DMS114 treated with DMSO at 0.1 percent for 48 hours (cell line): ENCODE measurements at regions not wholly inside any gene's neighbourhood (a gene's known extent, or its start where the extent isn't known, plus 50 kb on each side); places are given as distances from the start of the nearest gene placed in this dataset.
A peak's percentile ranks its signal among the peaks of the same experiment; 100 is the strongest.

Source experiments
- DNase-seq: peaks from one replicate; lab custom pipeline; 2025; ENCODE audit not compliant: unreplicated experiment; lab: John Stamatoyannopoulos, UW

DNA sequence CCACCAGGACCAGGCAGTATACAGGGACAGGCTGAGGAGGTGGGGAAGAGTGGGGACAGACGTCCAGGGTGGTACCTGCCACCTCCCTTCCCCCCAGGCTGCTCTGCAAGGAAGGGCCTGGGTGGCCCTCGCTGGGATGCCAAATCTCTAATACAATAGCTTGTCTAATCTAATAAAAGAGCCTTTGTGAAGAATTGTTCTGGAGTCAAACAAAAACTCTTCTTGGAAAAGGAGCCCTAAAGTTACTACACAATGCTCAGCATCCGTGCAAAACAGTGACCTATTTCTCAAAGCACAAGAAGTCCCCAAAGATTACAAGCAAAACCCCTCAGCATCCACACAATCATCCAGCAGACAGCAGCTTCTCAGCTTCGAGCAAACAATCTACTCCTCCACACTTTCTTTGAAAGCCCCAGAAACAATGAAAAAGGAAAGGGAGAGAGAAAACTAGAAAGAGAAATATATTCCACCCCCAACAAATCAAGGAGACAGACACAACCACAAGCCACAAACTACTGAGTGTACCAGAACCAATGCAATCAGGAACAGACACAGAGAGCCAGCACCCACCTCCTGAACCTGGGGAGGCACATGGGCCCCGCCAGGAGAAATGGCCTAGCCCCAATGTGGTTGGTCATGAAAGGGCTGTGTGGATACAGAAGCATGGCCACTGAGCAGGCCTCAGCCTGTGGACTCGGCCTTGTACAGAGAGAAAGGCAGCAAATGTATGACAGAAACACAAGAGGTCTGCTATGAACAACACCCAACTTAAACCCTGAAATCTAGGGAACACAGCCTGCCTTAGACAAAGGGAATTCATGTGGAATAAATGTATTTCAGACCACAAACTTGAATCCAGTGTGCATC lies 177.1 kb upstream of the CHRNA7 start:
- DNase-seq: no peak

DNA sequence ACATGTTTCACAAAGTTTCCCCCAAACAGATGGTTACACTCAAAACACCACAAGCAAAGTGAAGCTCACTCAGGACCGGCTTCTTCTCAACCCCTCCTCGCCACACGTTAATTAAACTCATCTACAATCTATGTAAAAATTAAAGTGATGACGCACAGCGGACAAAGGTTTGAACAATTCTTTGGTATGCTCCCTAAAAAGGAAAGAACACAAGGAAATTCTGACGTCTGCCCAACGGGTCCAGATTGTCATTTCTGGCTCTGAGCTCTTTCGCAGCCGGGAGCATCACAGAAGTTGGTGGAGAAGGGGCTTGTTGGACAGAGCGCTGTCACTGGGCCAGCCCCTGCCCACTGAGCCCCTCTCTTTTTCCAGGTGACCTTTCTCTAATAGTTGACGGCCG lies 173.7 kb upstream of the CHRNA7 start:
- DNase-seq: no peak

GRCh38 chr15:31857194-31857593 lies 173.1 kb upstream of the CHRNA7 start:
- DNase-seq: no peak

GRCh38 chr15:31858026-31858425 lies 172.3 kb upstream of the CHRNA7 start:
- DNase-seq: no peak

GRCh38 chr15:31866248-31866647 lies 164.1 kb upstream of the CHRNA7 start:
- no peak for DNase-seq

GRCh38 chr15:31867536-31868442 lies 162.5 kb upstream of the CHRNA7 start:
- DNase-seq: peak; percentile 35

DNA sequence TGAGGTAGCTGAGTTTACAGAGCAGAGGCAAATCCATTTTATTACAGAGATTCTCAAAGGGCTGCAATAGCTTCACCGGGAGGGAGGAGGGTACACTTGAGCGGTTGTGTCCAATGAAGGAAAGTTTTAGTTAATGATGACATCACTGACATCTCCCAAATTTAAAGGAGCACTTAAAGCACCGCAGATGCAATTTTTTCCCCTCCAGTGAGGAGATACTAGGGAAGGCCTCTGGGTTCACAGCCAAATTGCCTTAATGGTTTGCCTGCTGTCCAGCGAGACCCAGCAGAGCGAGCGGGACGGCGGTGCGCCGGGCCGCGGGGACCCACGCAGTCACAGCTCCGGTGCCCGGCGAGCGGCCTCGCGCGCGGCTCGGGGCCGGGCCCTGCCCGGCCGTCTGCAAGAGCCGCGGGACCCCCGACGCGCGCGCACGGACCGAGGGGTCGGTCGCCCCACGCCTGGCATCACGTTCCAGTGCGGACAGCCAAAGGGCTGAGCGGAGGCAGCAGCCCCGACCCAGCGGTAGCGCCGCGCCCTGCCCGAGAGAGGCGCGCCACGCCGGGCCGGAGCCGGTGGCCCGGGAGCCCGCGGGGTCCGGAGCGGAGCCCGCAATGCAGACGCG lies 160.5 kb upstream of the CHRNA7 start:
- peak; percentile 27 for DNase-seq

- DNase-seq: peak; percentile 75
Observed at GRCh38 chr15:31870328-31871165, 159.8 kb upstream of the CHRNA7 start, which contains the start of gene OTUD7A. Gene OTUD7A (minus strand): TSS chr15:31870673.

DNA sequence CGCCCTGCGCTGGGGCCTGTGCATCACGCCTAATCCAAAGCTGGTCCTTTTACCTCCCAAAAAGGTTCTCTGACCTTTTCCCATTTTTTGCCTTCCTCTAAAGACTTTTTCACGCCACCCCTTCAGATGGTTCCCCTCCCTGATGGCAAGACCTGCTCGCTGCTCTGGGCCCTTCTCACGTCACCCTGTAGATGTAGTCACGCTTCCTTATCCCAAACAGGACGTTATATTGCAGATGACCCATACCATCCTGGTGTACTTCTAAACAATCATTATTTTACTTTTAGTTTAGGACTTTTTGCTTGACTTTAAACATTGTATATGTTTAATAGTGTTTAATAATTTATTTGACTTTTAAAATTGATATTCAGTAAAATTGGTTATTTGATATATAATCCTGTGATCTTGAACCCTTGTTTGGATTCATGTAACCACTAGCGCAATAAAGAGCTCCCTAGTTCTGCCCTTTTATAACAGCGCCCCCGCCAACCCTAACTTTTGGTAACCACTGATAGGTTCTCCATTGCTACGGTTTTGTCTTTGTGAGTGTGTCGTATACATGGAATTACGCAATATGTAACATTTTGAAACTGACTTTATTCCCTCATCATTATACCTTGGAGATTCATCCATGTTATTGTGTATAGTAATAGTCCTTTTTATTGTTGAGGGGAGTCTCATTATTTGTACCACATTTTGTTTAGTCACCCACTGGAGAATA lies 159.0 kb upstream of the CHRNA7 start:
- DNase-seq: no peak

DNA sequence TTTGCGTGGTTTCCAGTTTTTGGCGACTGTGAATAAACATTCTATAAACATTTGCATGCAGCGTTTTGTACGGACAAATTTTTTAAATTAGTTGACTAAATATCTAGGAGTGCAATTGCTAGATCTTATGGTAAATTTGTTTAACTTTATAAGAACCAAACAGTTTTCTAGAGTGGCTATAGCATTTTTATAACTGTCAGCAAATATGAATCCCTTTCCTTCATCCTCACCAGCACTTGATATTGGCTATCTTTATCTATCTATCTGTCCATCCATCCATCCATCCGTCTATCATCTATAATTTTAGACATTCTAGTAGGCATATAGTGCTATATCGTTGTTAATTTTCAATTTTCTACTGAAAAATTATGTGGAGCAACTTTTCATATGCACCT lies 158.4 kb upstream of the CHRNA7 start:
- DNase-seq: no peak

DNA sequence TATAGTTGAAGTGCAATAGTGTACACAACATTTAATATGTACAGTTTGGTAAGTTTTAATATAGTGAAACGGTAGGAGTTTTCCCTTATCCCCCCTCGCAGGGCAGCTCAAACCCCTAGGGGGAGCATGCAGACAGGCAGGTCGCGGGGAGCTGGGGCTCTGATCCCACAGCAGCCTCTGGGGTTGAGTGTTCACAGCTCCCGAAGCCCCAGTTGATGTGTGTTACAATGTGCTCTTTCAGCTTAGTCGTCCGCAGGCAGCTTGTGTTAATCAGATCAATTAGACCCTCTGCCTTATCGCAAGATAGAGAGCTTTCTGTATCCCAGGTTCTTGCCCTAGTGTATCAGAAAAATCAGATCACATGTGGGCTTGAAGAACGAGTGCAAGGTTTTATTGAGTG lies 143.1 kb upstream of the CHRNA7 start:
- DNase-seq: no peak

DNA sequence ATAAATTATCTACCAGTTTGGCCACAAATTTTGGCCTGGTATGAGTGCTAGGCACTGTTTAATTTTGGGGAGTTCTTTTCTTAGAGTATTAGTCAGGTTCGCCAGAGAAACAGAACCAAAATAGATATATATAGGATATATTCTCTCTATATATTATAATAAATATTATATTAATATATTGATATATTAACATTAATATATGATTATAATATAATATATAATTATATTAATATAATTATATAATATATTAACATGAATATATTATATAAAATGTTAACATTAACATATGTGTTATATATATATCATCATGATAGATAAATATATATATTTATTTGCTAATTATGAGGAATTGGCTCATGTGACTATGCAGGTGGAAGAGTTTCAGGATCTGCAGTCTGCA lies 137.8 kb upstream of the CHRNA7 start:
- no peak for DNase-seq

DNA sequence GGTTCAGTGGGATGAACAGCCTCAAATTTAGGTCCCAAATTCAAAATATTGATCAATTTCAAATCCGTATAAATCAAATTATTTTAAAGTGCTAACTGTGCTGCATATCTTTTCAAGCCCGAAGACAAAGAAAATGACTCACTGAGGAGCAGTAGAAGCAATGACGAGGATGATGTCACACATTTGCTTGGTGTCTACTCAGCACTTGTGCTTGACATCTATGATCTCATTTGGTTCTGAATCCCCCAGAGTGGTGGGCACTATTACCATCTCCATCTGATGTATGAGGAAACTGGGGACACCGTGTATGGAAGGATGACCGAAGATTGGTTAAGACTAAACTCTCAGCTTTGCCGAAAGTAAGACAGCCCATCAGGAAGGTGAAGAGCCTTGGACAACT lies 136.5 kb upstream of the CHRNA7 start:
- no peak for DNase-seq

DNA sequence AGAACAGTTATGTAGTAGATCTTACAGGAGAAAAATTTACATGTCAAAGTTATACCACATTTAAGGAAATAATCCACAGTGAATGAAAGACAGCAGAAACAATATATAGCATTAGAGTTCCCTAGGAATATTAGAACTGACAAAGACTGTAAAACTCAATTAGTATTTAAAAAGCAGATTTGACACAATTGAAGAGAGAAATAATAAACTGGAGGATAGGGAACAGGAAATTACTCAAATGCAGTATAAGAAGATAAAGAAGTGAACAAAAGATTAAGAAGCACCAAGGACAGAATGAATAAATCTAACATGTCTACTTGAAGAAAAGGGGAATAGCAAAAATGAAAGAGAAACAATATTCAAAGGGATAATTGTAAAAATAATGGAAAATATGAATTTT lies 132.6 kb upstream of the CHRNA7 start:
- no peak for DNase-seq

GRCh38 chr15:31901501-31901900 lies 128.8 kb upstream of the CHRNA7 start:
- DNase-seq: no peak

DNA sequence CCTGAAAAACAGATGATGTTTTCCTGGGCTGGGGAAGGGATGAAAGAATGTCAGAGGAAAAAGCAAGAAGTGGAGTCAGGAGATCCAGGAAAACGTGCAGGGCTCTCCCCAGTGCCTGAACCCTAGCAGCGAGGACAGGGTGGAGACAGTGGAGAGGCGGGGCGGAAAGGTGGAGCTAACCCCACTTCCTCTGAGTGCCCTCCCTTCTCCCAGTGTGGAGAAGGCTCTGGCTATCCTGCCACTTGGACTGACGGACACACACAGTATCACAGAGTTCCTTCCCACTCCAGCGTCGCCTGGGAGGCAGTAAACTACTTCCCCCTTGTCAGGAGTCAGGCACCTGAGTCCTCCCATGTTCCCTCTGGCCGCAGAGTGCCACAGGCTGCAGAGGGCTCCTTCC lies 125.3 kb upstream of the CHRNA7 start:
- no peak for DNase-seq

DNA sequence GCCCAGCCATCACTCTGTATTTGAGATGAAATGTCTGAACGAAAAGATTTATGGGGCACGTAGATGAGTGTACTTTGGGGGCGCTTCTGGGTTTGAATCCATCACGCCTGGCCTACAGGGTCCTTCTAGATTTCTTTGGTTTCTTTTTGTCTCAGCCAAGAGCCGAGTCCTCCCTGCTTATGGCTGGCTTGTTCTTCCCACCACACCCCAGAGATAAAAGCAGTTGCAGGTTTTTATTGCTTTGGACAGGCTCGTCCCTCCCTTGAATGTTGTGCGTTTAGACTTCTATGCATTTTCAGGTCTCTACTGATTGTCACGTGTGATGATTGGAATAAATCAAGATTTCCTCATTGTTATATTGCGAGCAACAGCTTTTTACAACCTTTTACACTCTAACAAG lies 104.8 kb upstream of the CHRNA7 start:
- DNase-seq: no peak

DNA sequence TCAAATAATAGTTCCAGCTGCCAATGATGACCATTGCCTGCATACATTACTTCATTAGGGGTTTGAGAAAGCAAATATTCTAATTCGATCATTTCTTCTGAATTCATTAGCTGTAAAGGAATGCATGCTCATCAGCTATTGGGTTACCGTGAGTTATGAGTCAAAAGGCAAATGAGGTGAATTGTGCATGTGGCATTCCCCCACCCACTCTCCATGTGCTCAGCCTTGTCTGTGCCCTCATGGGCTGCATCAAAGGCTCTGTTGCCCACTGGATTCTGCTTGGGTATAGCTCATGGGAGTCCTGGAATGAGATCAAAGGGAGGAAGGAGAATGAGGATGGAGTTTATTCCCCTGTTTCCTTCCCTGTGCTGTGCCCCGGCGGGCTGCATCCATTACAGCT lies 99.3 kb upstream of the CHRNA7 start:
- DNase-seq: no peak

DNA sequence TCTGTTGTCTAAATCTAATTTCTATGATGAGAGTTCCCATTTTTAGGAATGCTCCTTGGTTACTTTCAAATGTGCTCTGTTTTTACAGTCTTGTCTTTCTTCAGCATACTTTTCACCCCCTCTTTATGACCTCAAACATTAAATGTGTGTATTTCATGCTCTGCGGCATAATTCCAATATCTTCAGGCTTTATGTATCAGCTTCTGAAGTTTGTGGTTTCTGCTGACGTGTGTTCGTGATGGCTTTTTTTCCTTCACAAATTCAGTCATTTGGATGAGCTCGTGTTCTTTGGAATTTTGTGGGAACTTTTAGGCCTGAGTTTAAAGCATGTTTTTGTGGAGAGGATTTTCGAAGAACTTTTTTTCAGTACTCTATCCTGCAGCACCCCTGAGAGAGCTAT lies 97.7 kb upstream of the CHRNA7 start:
- no peak for DNase-seq

- DNase-seq: no peak
Observed at GRCh38 chr15:31934821-31935220, 95.5 kb upstream of the CHRNA7 start.
